Endothelial cell of umbilical vein (primary cell): ENCODE measurements at regions not wholly inside any gene's neighbourhood (a gene's known extent, or its start where the extent isn't known, plus 50 kb on each side); places are given as distances from the start of the nearest gene placed in this dataset.

ENCODE experiments used
- EZH2 ChIP-seq: IDR thresholded peaks from 2 replicates; pipeline ENCODE4 v1.6.1; 2012; ENCODE audit warnings: borderline replicate concordance, low read depth, mild to moderate bottlenecking, moderate library complexity, low read length, inconsistent platforms; ENCODE audit not compliant: severe bottlenecking
- MYC ChIP-seq: IDR thresholded peaks from one replicate; pipeline ENCODE4 v1.6.1; 2011; ENCODE audit warnings: mild to moderate bottlenecking, low read depth, low read length
- POLR2A ChIP-seq: IDR thresholded peaks from 2 replicates; pipeline ENCODE4 v1.6.1; 2012; ENCODE audit warnings: low read depth, mild to moderate bottlenecking, control low read depth, low read length
- POLR2AphosphoS5 ChIP-seq: IDR thresholded peaks from 2 replicates; pipeline ENCODE4 v1.6.1; 2012; ENCODE audit warnings: low read depth, mild to moderate bottlenecking, control low read depth, low read length, moderate library complexity; ENCODE audit not compliant: insufficient read depth
- TF ChIP-seq, protein P1 (sequence below), 2 donors: IDR thresholded peaks; 1 replicate in 1 of 2; 2 replicates in 1 of 2; pipeline ENCODE4 v1.5.1; 2011; ENCODE audit warnings: low read length in 2 of 2, mild to moderate bottlenecking in 2 of 2, moderate library complexity in 2 of 2, control low read depth in 1 of 2, inconsistent platforms in 1 of 2, low read depth in 1 of 2; ENCODE audit not compliant: insufficient read depth in 1 of 2; ENCODE audit errors: extremely low read depth in 1 of 2
- TF ChIP-seq, protein P2 (sequence below): IDR thresholded peaks from 2 replicates; pipeline ENCODE4 v1.6.1; 2011; ENCODE audit not compliant: insufficient read depth, insufficient read length

DNA sequence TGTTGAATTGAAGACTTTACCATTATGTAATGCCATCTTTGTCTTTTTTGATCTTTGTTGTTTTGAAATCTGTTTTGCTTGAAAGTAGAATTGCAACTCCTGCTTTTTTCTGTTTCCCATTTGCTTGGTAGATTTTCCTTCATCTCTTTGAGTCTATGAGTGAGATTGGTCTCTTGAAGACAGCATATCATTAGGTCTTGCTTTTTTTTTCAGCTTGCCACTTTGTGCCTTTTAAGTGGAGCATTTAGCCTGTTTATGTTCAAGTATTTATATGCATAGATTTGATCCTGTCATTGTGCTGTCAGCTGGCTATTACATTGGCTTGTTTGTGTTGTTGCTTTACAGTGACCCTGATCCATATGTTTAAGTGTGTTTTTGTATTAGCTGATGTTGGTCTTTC, 131.8 kb downstream of the ZIC1 start:
- TF ChIP-seq POLR2A = no peak
- TF ChIP-seq, protein P1, sequence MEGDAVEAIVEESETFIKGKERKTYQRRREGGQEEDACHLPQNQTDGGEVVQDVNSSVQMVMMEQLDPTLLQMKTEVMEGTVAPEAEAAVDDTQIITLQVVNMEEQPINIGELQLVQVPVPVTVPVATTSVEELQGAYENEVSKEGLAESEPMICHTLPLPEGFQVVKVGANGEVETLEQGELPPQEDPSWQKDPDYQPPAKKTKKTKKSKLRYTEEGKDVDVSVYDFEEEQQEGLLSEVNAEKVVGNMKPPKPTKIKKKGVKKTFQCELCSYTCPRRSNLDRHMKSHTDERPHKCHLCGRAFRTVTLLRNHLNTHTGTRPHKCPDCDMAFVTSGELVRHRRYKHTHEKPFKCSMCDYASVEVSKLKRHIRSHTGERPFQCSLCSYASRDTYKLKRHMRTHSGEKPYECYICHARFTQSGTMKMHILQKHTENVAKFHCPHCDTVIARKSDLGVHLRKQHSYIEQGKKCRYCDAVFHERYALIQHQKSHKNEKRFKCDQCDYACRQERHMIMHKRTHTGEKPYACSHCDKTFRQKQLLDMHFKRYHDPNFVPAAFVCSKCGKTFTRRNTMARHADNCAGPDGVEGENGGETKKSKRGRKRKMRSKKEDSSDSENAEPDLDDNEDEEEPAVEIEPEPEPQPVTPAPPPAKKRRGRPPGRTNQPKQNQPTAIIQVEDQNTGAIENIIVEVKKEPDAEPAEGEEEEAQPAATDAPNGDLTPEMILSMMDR (IDR thresholded peaks at IDR 0.05; ENCODE audit: extremely low read depth in 1 of 2, insufficient read depth in 1 of 2, low read depth in 1 of 2, low read length in 2 of 2) = no peak
- no peak for TF ChIP-seq MYC
- no peak for TF ChIP-seq POLR2AphosphoS5
- TF ChIP-seq, protein P2, sequence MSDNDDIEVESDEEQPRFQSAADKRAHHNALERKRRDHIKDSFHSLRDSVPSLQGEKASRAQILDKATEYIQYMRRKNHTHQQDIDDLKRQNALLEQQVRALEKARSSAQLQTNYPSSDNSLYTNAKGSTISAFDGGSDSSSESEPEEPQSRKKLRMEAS = no peak
- TF ChIP-seq EZH2 = no peak
